Activated T-cell treated with anti-CD3 and anti-CD28 coated beads, Interleukin-2, amount 50 U/mL, for 1 hour (primary cell): ENCODE measurements at regions not wholly inside any gene's neighbourhood (a gene's known extent, or its start where the extent isn't known, plus 50 kb on each side); places are given as distances from the start of the nearest gene placed in this dataset.
A peak's percentile ranks its signal among the peaks of the same experiment; 100 is the strongest.
"Not testable (repeated sequence)": the region's sequence is repeated elsewhere in the genome, so short reads cannot be mapped to it uniquely, and the experiment has no call there.

Source experiments
- DNase-seq: peaks from one replicate; pipeline ENCODE4 v3.0.0-alpha.2; 2020

DNA sequence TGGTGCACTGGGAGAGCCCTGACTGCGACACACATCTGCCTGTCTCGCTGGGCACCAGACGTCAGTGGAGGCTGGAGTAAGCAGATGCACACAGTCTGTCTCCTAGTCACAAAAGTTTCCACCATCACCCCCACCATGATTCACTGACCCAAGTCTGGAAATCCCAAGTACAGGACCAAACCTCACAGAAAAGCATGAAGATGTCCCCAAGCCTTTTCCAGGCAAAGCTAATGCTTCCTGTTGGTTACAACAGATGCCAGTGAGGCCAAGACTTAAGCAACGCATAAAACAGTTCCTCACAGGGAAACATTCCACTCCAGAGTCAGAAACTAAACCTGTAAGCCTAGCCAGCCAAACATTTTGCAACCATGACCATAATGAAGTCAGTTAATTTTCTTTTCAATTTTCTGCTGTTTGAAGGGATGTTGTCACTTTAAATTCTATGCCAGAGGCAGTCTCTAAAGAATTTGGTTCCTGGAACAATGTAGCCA lies 259.3 kb upstream of the SLC30A5 start:
- DNase-seq: no peak

GRCh38 chr5:68838157-68838718 lies 255.6 kb upstream of the SLC30A5 start:
- no peak for DNase-seq

DNA sequence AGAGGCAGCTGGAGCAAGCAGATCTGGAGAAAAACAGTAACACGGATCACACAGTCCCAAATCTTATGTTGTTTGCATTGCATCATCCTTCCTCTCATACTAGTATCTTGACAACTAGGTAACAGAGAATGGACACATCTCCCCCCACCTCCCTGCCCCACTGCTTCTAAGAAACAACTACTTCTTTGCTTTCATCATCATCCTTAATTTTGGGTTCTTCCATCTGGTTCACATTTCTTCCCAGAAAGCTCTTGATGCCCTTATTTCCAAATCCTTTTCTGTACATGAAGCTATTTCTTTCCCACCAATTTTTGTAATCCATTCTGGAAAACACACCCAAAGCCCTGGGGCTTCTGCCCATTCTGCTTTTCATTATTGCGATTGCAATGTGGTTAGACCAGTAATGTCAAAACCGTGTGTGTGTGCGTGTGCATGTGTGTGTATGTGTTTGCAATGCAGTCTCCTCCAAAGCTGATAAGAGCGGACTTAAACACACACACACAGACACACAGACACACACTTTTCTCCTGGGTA lies 254.7 kb upstream of the SLC30A5 start:
- no peak for DNase-seq

DNA sequence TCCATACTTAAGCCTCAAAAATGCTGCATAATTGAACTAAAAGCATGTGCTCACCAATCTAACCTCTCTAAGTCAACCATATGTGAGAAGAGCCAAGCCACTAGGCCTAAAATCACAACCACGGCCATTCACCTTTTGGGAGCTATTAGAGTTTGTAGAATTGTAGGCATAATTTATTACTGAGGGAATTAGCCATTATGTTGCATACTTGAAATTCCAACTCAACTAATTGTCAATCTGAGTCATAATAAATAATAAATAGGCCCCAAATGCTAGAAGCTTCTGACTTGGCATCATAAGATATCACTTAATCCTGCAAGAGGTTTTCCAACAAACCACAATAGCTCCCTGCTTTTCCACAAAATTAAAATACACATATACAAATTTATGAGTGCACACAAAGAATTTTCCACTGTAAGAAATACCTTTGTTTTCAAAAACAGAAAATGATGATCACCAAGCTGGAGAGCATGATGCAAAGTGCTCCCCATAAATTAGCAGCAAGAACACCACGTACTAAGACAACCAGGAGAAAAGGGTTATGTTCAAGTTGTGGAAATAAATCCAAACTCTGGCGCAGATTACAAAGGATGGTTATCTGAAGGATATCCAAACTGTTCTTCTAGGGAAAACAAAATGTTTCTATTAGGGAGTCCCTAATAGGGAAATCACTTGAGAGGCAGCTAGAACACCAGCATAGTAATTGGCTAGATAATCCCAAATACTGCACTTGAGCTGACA lies 250.0 kb upstream of the SLC30A5 start:
- no peak for DNase-seq

DNA sequence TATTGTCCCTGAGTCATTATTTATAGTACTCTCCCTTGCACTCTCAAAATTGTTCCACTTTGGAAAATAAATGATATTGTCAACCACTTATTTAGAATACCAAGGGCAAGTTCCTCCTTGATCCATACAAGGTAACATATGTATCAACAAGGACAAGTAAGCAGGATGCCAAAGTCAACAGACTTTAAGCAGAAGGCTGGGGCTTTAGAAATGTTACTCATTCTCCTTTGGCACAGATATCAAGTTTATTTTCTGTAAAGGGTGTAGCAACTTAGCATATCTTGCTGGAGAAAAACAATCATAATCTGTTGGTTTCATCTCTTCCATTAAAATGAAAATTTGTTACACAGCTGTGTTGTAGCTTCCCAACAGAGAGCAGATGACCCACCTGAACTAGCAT lies 248.7 kb upstream of the SLC30A5 start:
- DNase-seq: no peak

- no peak for DNase-seq
Observed at GRCh38 chr5:68846828-68847227, 247.0 kb upstream of the SLC30A5 start.

DNA sequence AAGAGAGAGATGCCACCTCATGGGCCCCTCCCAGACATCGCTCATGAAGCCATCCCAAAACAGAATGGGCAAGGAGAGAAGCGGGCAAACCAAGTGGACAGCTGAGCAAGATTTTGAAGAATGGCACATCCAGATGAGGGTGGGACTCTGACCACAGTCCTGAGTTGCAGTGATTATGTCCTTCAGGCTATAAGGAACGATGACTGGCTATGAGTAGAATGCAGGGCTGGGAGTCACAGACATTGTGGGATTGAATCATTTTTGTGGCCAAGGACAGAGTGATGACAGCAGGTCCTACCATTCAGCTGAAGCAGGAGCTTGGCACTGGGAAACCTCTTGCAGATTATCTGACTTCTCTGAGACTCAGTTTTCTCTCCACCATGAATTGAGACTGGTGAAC lies 245.7 kb upstream of the SLC30A5 start:
- no peak for DNase-seq

GRCh38 chr5:68849103-68849502 lies 244.7 kb upstream of the SLC30A5 start:
- DNase-seq: no peak

DNA sequence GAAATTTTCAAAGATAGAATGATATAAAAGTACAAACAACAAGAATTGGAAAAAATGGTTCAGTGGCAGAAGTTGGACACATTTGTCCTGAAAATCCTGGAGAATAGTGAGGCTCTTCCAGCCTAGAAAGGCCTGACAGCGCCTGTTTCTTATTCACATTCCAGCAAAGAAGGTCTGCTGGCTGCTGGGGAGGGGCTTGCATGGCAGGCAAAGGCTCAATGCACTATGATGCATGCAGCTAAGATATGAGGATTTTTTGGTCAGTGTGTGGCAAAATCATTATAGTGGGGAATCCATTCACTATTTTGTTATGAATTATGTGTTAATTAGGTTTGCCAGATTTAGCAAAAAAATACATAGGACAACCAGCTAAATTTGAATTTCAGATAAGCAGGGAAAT lies 243.9 kb upstream of the SLC30A5 start:
- no peak for DNase-seq

- DNase-seq: no peak
Observed at GRCh38 chr5:68861099-68861498, 232.7 kb upstream of the SLC30A5 start.

DNA sequence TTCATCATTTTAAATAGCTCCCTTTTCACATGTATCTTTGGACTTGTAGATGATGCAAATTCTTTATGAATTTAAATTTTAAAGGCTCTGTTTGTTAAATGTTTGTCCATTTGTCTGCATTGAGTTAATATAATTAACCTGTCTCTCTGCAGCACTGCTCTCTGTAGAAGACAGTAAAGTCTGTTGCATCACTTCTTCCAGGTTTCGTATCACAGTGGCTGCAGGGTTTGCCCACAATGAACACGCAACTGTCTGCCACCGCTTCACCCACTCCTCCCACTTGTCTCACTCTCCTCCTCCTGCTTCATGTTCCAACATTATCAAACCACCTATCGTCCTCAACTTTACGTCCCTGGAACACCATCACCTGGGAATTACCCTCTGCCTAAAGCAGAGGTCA lies 231.3 kb upstream of the SLC30A5 start:
- DNase-seq: no peak

DNA sequence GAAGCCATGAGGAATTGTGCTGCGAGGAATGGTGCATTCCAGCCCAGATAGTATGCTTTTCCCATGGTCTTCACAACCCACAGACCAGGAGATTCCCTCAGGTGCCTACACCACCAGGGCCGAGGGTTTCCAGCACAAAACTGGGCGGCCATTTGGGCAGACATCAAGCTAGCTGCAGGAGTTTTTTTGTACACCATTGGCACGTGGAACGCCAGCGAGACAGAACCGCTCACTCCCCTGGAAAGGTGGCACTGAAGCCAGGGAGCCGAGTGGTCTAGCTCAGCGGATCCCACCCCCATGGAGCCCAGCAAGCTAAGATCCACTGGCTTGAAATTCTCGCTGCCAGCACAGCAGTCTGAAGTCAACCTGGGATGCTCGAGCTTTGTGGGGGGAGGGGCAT lies 228.6 kb upstream of the SLC30A5 start:
- not testable (repeated sequence) for DNase-seq

- DNase-seq: no peak
Observed at GRCh38 chr5:68872088-68872839, 221.6 kb upstream of the SLC30A5 start.

GRCh38 chr5:68873198-68873597 lies 220.6 kb upstream of the SLC30A5 start:
- no peak for DNase-seq

GRCh38 chr5:68875351-68875750 lies 218.5 kb upstream of the SLC30A5 start:
- peak; percentile 44 for DNase-seq

DNA sequence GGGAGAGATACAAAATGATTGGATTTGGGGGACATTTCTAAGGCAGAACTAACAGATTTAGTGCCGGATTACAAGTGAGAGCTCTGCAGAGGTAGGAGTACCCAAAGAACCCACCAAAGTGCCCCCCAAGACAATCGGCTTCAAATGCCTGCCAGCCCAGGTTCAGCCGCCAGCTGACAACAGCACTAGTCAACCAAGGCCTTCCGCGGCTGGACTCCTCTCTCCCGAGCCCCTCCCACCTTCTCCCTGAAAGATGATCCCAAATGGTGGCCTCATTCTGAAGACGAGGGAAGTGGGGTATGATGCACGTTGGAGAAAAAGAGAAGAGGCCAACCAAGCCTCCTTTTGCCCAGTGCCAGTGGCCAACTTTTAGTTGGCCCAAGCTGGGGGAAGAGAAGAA lies 210.4 kb upstream of the SLC30A5 start:
- DNase-seq: no peak

GRCh38 chr5:68884144-68884754 lies 209.6 kb upstream of the SLC30A5 start:
- DNase-seq: no peak

GRCh38 chr5:68884883-68885282 lies 208.9 kb upstream of the SLC30A5 start:
- DNase-seq: no peak

DNA sequence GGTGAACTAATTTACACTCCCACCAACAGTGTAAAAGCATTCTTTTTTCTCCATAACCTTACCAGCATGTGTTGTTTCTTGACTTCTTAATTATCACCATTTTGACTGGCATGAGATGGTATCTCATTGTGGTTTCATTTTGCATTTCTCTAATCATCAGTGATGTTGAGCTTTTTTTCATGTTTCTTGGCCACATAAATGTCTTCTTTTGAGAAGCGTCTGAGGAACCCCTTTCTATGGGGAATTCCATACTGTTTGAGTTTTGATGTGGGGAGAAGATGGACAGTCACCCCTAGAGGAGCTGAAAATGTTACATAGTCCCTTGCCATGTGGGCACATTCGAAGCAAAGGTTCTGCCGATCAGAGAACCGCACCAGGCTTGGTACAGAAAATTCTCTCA lies 207.0 kb upstream of the SLC30A5 start:
- no peak for DNase-seq

DNA sequence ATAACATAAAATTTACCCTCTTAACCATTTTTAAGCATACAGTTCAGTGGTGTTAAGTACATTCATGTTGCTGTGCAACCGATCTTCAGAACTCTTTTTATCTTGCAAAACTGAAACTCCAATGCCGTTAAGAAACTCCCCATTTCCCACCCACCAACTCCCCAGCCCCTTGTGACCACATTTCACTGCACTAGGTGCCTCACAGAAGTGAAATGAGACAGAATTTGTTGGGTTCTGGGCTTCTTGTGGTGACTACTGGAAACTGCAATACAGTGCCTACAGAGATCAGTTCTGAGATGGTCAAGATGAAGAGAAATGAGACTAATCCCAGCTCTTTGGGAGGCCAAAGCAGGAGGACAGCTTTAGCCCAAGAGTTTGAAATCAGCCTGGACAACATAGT lies 202.1 kb upstream of the SLC30A5 start:
- no peak for DNase-seq

GRCh38 chr5:68894673-68895072 lies 199.1 kb upstream of the SLC30A5 start:
- DNase-seq: no peak

- DNase-seq: no peak
Observed at GRCh38 chr5:68898951-68899471, 194.8 kb upstream of the SLC30A5 start.
